HG02973 (cell line): ENCODE measurements at regions not wholly inside any gene's neighbourhood (a gene's known extent, or its start where the extent isn't known, plus 50 kb on each side); places are given as distances from the start of the nearest gene placed in this dataset.
"Not testable (repeated sequence)": the region's sequence is repeated elsewhere in the genome, so short reads cannot be mapped to it uniquely, and the experiment has no call there.

Experiments used
- ATAC-seq: cut with Tn5 transposase; IDR thresholded peaks from one replicate; pipeline ENCODE4 v1.9.1; 2021; ENCODE audit warnings: moderate library complexity; ENCODE audit not compliant: unreplicated experiment

DNA sequence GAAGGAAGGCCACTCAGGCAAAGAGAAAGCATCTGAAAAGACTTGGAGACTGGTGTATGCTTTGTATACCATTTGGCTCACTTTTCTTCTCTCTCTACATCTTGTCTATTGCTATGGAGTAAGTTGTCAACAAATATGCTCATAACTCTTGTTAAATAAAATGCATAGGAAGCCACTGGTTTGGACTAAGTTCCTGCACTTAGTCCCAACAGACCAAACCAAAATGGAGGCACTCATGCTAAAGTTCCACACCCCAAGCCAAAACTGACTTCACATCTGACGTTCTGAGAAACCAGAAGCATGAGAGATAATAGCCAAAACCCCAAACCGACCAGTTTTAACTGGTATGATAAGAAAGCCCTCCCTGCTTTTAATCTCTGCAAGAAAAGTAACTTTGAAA, 135.3 kb upstream of the LYPLAL1 start:
- no peak for ATAC-seq

DNA sequence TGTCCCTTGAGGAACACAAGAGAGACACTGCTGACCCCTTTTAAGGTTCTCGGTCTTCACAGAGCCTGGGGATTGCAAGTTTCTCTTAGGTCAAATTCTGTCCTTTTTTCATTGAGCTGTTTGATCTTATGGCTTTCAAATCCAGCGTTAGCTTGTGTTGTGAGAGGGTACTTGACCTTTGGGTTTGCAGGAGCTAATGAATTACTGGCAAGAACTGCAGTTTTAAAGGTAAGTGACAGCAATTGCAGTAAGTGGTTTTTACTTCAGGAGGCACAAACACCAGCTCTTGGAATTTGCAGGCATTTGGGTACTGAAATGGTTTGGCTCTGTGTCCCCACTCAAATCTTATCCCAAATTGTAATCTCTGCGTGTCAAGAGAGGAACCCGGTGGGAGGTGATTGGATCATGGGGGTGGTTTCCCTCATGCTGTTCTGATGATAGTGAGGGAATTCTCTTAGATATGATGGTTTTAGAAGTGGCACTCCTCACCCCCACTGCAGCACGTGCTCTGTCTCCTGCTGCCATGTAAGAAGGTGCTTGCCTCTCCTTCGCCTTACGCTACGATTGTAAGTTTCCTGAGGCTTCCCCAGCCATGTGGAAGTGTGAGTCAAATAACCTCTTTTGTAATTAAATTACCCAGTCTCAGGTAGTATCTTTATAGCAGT, 134.5 kb upstream of the LYPLAL1 start:
- no peak for ATAC-seq

GRCh38 chr1:219039682-219040154, 134.0 kb upstream of the LYPLAL1 start:
- ATAC-seq = no peak

DNA sequence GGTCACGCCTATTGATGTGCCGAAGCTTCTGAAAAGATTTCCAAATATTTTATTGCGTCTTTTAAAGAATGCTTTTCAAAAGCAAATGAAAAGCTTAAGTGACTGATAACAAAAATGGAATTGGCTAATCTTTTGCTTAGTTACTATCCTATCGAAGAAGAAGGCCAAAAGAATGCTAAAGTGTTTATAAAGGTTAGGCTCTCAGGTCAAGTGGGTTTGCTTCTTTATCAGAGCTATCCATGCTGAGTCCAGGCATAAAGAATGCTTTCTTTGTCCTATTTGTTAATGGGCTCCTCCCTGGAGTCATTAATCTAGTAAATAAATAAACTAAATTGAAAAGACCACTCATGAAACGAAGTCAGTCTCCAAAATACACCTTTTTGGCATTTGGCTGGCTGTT, 133.4 kb upstream of the LYPLAL1 start:
- ATAC-seq = no peak

GRCh38 chr1:219041141-219041540, 132.5 kb upstream of the LYPLAL1 start:
- no peak for ATAC-seq

DNA sequence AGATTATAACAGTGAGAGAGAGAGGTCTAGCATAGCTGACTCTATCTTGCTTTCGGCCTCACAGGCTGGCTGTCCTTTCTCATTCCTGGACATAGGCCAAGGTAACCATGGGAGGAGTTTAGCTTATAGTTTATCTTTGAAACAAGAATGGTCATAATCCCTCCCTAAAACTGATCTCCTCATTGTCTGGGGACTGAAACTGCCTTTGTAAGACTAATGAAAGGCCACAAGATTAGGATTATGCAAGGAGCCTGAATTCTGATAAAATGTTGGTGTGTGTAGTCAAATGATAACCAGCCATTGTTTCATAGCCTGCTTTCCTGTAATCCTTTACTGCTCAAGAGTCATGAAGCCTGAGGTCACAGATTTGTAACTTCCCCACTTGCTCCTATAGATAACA, 131.9 kb upstream of the LYPLAL1 start:
- no peak for ATAC-seq

DNA sequence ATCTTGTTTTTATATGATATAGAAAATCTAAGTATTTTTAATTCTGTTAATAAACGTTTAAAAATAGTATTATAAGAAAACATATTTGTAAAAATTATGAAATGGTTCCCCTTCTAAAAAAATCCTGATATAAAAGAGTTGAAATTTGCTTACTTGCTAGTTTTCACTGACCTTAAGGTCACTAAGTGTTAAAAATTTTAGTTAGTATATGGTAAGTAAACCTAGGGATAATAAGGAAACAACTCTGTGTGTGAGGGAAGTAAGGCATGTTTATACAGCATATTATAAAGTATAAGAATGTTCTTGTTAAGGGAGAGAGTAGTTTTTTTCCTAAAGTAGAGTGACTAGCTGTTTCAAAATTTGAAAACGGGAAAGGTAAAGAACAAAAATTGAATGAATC, 130.9 kb upstream of the LYPLAL1 start:
- ATAC-seq = no peak

- no peak for ATAC-seq
Measured at GRCh38 chr1:219045246-219045645, 128.4 kb upstream of the LYPLAL1 start.

GRCh38 chr1:219049501-219049900, 124.2 kb upstream of the LYPLAL1 start:
- ATAC-seq = no peak

DNA sequence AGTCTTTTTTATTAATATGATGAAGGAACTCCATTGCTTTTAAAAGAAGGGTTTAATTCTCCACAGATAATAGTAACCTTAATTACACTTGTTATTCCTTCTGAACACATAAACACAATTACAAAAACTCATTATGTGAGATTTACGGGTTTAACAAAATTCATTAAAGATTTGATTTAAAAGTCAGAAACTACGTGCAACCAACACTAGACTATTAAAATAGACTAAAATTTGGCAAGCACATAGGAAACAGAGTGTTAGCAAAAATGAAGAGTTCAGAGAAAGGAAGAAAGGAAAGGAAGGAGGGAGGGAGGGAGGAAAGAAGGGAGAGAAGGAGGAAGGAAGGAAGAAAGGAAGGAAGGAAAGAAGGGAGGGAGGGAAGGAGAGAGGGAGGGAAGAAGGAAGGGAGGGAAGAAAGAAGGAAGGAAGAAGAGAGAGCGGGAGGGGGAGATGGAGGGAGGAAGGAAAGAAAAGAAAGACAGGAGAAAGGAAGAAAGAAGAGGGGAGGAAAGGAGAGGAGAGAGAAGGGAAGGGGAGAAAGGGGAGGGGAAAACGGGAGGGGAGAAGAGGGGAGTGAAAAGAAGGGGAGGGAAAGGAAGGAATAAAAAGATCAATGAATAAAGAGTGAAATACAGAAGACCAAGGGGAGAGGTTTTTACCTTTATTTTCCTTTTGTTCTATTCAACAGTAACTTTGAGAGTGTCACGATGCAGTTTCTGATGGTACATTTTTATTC, 123.4 kb upstream of the LYPLAL1 start:
- ATAC-seq = no peak

DNA sequence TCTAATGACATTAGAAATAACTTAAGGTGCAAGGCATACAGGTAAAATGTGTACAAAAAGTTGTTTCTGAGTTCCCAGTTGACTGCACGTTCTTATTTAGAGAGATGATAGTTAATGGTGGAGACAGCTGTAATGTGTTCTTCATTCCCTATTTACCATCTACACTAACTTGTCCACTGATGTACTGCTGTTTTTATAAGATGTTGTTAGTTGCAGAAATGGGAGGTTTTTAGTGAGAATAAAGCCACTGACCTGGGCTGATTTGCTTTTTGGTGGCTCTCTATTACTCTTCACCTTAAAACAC, 122.9 kb upstream of the LYPLAL1 start:
- ATAC-seq = no peak

DNA sequence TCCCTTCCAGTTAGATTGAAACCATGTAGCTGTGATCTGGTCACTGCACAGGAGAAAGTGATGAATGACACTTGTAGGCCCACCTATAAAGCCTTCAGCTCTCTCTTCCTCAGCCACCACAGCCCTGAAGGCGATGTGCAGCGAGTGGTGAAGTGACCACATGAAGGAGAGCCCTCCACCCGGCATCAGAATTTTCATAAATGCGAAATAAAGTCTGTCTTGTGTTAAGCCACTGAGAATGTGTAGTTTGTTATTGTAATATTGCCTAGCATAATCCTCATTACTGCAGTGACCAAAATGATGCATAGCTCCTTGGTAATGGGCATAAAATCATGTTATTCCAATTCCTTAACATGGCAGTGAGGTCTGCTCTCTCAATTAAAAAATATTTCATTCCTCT, 122.1 kb upstream of the LYPLAL1 start:
- no peak for ATAC-seq

DNA sequence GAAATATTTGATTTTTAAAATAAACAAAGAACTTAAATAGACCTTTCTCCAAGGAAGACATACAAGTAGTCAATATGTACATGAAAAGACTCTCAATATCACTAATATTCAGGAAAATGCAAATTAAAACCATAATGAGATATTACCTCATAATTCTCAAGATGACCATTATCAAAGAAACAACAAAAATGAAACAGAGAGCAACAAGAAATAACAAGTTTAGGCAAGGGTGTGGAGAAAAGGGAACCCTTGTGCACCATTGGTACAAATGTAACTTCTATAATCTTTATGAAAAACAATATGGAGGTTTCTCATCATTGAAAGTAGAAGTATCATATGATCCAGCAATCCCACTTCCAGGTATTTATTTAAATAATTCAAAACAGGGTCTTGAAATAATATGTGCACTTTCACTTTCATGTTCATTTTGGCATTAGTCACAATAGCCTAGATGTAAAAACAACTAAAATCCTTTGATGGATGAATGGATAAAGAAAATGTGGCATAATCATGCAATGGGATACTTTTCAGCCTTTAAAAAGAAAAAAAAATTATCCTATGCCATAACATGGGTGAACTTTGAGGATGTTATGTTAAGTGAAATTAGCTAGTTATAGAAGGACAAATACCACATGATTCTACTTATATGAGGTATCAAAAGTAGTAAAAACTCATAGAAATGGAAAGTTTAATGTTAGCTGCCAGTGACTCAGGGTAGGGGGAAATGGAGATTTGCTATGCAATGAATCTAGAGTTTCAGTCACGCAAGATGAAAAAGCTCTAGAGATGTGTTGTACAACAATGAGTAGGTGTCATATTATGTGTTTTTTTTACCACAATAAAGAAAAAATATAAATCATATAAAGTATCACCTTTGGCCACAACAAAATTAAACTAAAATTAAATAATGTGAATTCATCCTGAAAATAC, 114.5 kb upstream of the LYPLAL1 start:
- ATAC-seq = no peak

- no peak for ATAC-seq
Measured at GRCh38 chr1:219060798-219061197, 112.9 kb upstream of the LYPLAL1 start.

DNA sequence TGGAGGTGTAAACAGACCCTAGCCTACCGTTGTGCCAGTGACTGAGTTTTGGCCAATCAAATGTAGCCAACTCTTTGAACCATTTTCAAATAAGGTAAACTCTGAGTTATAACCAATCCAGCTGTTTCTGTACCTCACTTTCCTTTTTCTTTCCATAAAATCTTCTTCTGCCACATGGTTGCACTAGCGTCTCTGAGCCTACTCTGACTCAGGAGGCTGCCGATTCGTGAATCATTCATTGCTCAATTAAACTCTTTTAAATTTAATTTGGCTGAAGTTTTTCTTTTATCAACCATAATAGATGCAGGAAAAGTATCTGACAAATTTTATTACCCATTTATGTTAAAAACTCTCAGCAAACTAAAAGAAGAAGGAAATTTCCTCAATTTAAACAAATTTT, 111.5 kb upstream of the LYPLAL1 start:
- no peak for ATAC-seq

DNA sequence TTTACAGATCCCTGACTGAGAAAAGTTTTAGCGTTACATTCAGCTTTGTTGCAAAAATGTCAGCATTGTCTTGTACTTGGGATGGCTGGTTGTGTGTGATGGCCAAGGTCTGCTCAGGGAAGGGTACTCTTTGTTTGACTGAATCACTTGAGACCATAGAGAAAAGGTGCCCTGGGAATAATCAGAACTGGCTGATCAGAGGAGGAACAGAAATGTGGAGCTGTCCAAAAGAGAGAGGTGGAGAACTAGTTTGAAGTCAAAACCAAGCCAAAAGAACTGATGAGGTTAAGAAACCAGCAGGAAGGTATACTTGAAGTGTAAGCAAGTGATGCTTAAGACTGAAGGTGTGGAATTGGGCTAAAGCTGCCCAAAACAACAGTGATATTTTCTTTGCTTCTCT, 107.6 kb upstream of the LYPLAL1 start:
- no peak for ATAC-seq

GRCh38 chr1:219066631-219067349, 106.9 kb upstream of the LYPLAL1 start:
- no peak for ATAC-seq

DNA sequence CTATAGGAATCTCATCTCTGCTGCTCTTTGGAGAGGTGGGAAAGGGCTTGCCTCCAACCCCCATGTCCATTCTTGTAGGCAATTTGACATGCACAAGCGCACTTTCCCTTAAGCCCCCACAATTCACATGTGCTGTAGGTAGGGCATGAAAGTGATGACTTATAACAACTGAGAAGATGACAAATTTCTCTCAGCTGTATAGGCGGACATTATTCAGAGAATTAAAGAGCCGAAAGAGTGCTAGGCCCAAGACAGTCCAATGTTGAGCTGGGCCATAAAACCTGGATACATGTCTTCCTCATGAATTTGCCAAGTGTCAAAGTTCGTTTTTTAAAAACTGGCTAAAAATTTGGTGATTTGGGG, 106.3 kb upstream of the LYPLAL1 start:
- ATAC-seq = no peak

DNA sequence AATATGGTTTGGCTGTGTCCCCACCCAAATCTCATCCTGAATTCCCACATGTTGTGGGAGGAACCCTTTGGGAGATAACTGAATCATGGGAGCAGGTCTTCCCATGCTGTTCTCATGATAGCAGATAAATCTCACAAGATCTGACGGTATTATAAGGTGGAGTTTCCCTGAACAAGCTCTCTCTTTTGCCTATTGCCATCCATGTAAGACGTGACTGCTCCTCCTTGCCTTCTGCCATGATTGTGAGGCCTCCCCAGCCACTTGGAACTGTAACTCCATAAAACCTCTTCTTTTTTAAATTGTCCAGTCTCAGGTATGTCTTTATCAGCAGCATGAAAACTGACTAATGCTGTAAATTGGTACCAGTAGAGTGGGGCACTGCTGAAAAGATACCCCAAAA, 103.3 kb upstream of the LYPLAL1 start:
- not testable (repeated sequence) for ATAC-seq

GRCh38 chr1:219071209-219071608, 102.5 kb upstream of the LYPLAL1 start:
- ATAC-seq = no peak

- no peak for ATAC-seq
Measured at GRCh38 chr1:219072329-219072728, 101.3 kb upstream of the LYPLAL1 start.
